ENCODE measurements at regions not wholly inside any gene's neighbourhood (a gene's known extent, or its start where the extent isn't known, plus 50 kb on each side); places are given as distances from the start of the nearest gene placed in this dataset.
"Not testable (repeated sequence)": the region's sequence is repeated elsewhere in the genome, so short reads cannot be mapped to it uniquely, and the experiment has no call there.

GRCh38 chr16:25370541-25370940 lies 112.9 kb upstream of the ZKSCAN2 start:
- peaks cover 0 to 3% of the 10 kb centered on the region in 2 donors for H3K27me3 ChIP-seq
- no peak overlapping the region for H3K27ac ChIP-seq
- ATAC-seq, result no peak
- DNase-seq, result no peak
- no peak overlapping the region for H3K4me3 ChIP-seq
- H3K36me3 ChIP-seq (replicated peaks in 1 of 2; ENCODE audit: insufficient read depth in 1 of 2, low read depth in 2 of 2), result no peaks in the 10 kb centered on the region
- intact Hi-C loops (cut with DNase I), result no loop called here
- no peaks in the 10 kb centered on the region for H3K9me3 ChIP-seq
- TF ChIP-seq POLR2A (IDR thresholded peaks at IDR 0.05) (no peak), CTCF (IDR thresholded peaks at IDR 0.05) (no peak)
- no peaks in the 10 kb centered on the region for H3K4me1 ChIP-seq
- WGBS, 2 donors, result 62 to 63% methylated on average over 6 of the region's 6 CpGs

GRCh38 chr16:25367773-25368524 lies 110.3 kb upstream of the ZKSCAN2 start:
- intact Hi-C loops (cut with DNase I), result no loop called here
- H3K36me3 ChIP-seq (replicated peaks in 1 of 2; ENCODE audit: insufficient read depth in 1 of 2, low read depth in 2 of 2), result no peaks in the 10 kb centered on the region
- TF ChIP-seq CTCF (IDR thresholded peaks at IDR 0.05) (no peak), POLR2A (IDR thresholded peaks at IDR 0.05) (no peak)
- ATAC-seq (no peak), DNase-seq (no peak)
- H3K9me3 ChIP-seq, result no peaks in the 10 kb centered on the region
- H3K4me3 ChIP-seq, result no peak overlapping the region
- no peaks in the 10 kb centered on the region for H3K4me1 ChIP-seq
- H3K27ac ChIP-seq, result no peak overlapping the region
- H3K27me3 ChIP-seq, result peaks cover 0 to 3% of the 10 kb centered on the region in 2 donors
- 79 to 82% methylated on average over 6 to 8 of the region's 8 CpGs for WGBS, 2 donors

- Histone ChIP-seq H3K27me3 (peaks cover 0 to 3% of the 10 kb centered on the region in 2 donors), H3K36me3 (replicated peaks in 1 of 2; ENCODE audit: insufficient read depth in 1 of 2, low read depth in 2 of 2) (no peaks in the 10 kb centered on the region), H3K9me3 (no peaks in the 10 kb centered on the region), H3K27ac (no peak overlapping the region), H3K4me3 (no peak overlapping the region), H3K4me1 (no peaks in the 10 kb centered on the region)
- ATAC-seq (no peak), DNase-seq (no peak)
- 42 to 44% methylated on average over 2 of the region's 2 CpGs for WGBS, 2 donors
- TF ChIP-seq POLR2A (IDR thresholded peaks at IDR 0.05) (no peak), CTCF (IDR thresholded peaks at IDR 0.05) (no peak)
- intact Hi-C loops (cut with DNase I), result no loop called here
These were observed 108.4 kb upstream of the ZKSCAN2 start for GRCh38 chr16:25366078-25366477.

- H3K4me1 ChIP-seq; H3K9me3 ChIP-seq; H3K36me3 ChIP-seq (replicated peaks in 1 of 2; ENCODE audit: insufficient read depth in 1 of 2, low read depth in 2 of 2); H3K27me3 ChIP-seq; H3K4me3 ChIP-seq; intact Hi-C loops (cut with DNase I); DNase-seq; ATAC-seq; H3K27ac ChIP-seq: not testable (repeated sequence)
- WGBS, 2 donors, result 14 to 31% methylated on average over 7 to 8 of the region's 8 CpGs
These were observed 101.9 kb upstream of the ZKSCAN2 start for GRCh38 chr16:25359516-25359915.

- intact Hi-C loops (cut with DNase I), result no loop called here
- H3K36me3 ChIP-seq (replicated peaks in 1 of 2; ENCODE audit: insufficient read depth in 1 of 2, low read depth in 2 of 2), result no peaks in the 10 kb centered on the region
- H3K27ac ChIP-seq, result no peak overlapping the region
- H3K9me3 ChIP-seq, result no peaks in the 10 kb centered on the region
- DNase-seq (no peak), ATAC-seq (no peak)
- TF ChIP-seq CTCF (IDR thresholded peaks at IDR 0.05), result no peak
- TF ChIP-seq POLR2A (IDR thresholded peaks at IDR 0.05), result no peak
- H3K4me3 ChIP-seq, result no peak overlapping the region
- no peaks in the 10 kb centered on the region for H3K27me3 ChIP-seq
- 49 to 60% methylated on average over 5 of the region's 5 CpGs for WGBS, 2 donors
- H3K4me1 ChIP-seq, result no peaks in the 10 kb centered on the region
These were observed 86.4 kb upstream of the ZKSCAN2 start for GRCh38 chr16:25344006-25344405.

Measured in body of pancreas (tissue), 4 donors.